GM18867 (cell line): ENCODE measurements at regions not wholly inside any gene's neighbourhood (a gene's known extent, or its start where the extent isn't known, plus 50 kb on each side); places are given as distances from the start of the nearest gene placed in this dataset.

Experiments used
- ATAC-seq: cut with Tn5 transposase; IDR thresholded peaks from one replicate; pipeline ENCODE4 v1.9.1; 2021; ENCODE audit warnings: mild to moderate bottlenecking, moderate library complexity; ENCODE audit not compliant: unreplicated experiment

GRCh38 chr11:26023057-26023456 is 308.9 kb upstream of the ANO3 start:
- ATAC-seq, result no peak

DNA sequence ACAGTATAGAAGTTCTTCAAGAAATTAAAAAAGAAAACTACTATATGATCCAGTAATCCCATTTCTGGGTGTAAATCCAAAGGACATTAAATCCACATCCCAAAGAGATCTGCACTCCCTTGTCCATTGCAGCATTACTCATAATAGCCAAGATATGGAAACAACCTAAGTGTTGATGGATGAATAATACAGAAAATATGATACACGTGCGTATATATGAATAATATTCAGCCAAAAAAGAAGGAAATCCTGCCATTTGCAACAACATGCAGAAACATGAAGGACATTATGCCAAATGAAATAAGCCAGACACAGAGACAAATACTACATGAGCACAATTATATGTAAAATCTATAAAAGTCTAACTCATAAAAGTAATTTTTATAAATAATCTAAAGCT is 306.3 kb upstream of the ANO3 start:
- no peak for ATAC-seq

- ATAC-seq, result no peak
Observed at GRCh38 chr11:26026078-26026477, 305.9 kb upstream of the ANO3 start.

GRCh38 chr11:26027887-26028286 is 304.0 kb upstream of the ANO3 start:
- ATAC-seq, result peak; percentile 70

DNA sequence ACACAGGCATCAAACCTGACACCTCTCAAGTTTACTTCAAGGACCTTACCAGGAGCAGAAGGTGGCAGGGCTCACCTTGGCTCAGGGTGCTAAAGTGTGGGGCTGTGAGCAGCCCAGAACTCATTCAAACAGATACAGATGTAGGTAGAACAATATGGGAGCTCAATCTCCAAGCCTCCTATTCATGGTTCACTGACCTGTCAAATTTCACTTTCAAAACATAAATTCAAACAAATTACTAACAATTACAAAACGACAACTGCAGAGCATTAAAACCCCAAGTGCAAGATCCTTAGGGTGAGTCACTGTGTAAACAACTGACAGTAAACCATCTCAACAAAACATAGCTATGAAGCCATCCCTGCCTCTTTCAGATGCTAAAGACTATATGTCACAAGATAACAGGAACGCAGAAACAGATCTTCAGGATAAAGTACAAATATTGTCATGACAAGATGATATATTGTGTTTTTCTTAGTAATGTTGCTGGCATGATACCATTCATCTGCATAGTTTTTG is 303.5 kb upstream of the ANO3 start:
- peak; percentile 40 for ATAC-seq

DNA sequence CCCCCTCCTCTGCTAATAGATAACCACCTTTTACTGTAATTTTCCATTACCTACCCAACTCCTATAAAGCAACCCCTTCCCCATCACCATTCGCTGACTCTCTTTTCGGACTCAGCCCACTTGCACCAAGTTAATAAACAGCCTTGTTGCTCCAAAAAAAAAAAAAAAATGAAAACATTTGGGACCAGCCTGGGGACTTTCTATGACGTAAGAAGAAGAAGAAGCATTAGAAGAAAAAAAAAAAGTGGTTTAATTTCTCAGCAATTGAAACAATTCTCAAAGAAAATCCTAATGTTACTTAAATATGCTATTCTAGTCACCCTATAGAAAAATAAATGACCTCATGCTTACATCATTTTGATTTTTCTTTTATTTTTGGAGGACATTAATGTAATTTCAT is 301.5 kb upstream of the ANO3 start:
- no peak for ATAC-seq

DNA sequence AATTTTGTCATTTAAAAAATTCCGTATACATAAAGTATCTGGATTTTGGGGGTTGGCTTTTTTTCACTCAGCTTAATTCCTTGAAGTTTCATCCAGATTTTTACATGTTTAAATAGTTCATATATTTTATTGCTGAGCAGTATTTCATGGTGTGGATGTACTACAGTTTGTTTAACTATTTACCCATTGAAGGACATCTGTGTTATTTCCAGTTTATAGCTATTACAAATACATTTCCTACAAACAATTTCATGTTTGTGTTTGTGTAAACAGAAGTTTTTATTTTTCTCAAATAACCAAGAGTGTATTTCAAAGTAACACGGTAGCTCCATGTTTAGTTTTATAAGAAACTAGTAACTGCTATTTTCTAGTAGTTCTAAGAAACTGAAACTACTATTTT is 299.7 kb upstream of the ANO3 start:
- ATAC-seq, result no peak

- ATAC-seq, result no peak
Observed at GRCh38 chr11:26035696-26036095, 296.2 kb upstream of the ANO3 start.

DNA sequence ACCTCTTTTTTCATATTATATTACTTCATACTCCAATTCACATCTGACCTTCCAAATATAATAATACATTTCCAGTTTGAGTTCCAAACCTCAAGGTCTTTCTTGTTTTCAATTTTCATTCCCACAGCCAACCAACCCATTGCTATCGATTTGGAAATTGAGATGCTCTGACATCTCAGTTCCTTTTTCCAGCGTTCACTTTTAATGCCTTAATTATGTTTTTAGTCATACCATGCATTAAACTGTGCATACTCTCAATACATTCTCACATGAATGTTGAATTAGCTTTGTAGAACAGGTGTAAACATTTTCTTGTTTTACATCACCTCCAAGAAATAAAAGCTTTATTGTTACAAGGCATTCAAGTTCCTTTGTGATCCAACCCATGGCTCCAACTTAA is 294.2 kb upstream of the ANO3 start:
- no peak for ATAC-seq

- no peak for ATAC-seq
Observed at GRCh38 chr11:26040339-26040738, 291.6 kb upstream of the ANO3 start.

DNA sequence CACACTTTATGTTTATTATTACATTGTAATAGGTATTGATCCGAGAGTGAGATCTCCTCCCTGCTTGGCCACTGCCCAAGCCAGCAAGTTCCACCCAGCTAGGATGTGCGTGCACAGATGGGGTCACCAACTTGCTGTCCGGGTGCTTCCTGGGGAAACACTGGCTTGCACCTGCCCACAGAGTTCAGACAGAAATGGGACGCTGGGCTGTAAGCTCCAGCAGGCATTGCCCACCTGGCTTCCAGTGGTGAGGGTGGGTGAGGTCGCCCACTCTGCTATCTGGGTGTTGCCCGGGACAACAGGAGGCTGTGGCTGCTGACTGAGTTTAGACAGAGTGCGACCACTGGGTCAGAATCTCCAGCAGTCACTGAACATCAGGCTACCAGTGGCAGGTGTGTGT is 289.8 kb upstream of the ANO3 start:
- ATAC-seq, result no peak

- peak; percentile 83 for ATAC-seq
Observed at GRCh38 chr11:26043665-26044064, 288.3 kb upstream of the ANO3 start.

GRCh38 chr11:26044389-26044788 is 287.5 kb upstream of the ANO3 start:
- no peak for ATAC-seq

GRCh38 chr11:26045082-26045481 is 286.8 kb upstream of the ANO3 start:
- no peak for ATAC-seq

DNA sequence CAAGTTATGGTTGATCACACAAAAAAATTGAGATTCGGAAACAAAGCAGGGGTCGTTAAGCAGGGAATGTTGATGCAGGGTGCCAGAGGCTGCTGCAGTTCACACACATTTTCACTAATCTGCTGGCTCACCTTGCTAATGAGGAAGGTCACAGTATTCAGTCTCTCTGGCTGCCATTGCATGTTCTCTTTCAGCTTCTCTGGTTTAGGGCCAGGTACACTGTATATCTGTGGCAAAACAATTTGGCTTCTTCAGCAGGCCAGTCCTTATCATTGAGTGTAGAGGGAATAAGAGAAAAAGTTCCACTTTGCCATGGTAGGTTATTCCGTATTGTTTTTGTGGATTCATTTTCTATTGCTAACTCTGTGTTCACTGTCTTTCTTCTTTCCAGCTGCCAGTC is 283.7 kb upstream of the ANO3 start:
- no peak for ATAC-seq

DNA sequence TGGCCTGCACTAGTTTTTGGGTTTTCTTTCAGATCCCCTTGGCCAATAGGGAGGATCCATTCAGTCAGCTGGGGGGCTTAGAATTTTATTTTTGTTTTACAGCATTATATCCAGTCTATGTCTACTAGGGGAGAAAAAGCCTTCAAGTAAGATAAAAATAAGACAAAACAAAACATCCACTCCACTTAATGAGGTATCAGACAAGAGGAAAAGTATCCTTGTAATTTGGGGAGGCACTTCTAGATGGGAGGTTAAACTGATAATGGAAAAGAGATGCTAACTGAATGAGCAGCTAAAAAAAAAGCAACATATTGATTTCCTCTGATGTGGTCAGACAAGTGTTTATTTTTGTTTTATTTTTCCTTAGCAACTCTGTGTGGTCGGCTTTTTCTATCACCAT is 278.0 kb upstream of the ANO3 start:
- ATAC-seq, result no peak

GRCh38 chr11:26062660-26063059 is 269.3 kb upstream of the ANO3 start:
- ATAC-seq, result no peak

DNA sequence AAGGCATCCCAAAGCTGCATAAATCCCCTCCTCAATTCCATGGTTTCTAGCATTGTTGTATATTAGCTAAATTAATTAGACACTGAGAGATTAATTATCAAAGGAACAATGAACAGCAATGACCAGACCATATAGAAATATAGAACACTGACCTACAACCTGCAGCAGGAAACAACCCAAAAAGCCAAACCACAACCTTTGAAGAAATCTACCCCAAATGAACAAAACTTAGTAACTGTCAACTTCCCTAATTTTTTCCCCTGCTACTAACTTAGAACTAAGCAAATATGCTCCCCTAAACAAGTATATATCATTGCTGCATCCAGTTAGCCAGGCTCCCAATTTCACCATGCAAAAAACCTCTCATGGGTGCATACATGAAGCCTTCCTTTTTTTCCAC is 268.0 kb upstream of the ANO3 start:
- ATAC-seq, result peak; percentile 41

- no peak for ATAC-seq
Observed at GRCh38 chr11:26065944-26066343, 266.0 kb upstream of the ANO3 start.

GRCh38 chr11:26070714-26071380 is 261.1 kb upstream of the ANO3 start:
- no peak for ATAC-seq

- no peak for ATAC-seq
Observed at GRCh38 chr11:26072614-26073153, 259.2 kb upstream of the ANO3 start.

- no peak for ATAC-seq
Observed at GRCh38 chr11:26073646-26074045, 258.3 kb upstream of the ANO3 start.
